GM19395 (cell line): ENCODE measurements at regions not wholly inside any gene's neighbourhood (a gene's known extent, or its start where the extent isn't known, plus 50 kb on each side); places are given as distances from the start of the nearest gene placed in this dataset.

Source experiments
- ATAC-seq: cut with Tn5 transposase; IDR thresholded peaks from one replicate; pipeline ENCODE4 v1.9.1; 2021; ENCODE audit warnings: mild to moderate bottlenecking, moderate library complexity; ENCODE audit not compliant: unreplicated experiment

- no peak for ATAC-seq
These were observed 245.8 kb downstream of the TMX3 start for GRCh38 chr18:68469049-68469625.

- no peak for ATAC-seq
These were observed 247.0 kb downstream of the TMX3 start for GRCh38 chr18:68467957-68468356.

- ATAC-seq, result no peak
These were observed 247.6 kb downstream of the TMX3 start for GRCh38 chr18:68467329-68467728.

- ATAC-seq, result no peak
These were observed 248.2 kb downstream of the TMX3 start for GRCh38 chr18:68466672-68467071.

- no peak for ATAC-seq
These were observed 252.1 kb downstream of the TMX3 start for GRCh38 chr18:68462766-68463165.

GRCh38 chr18:68462148-68462547 is 252.8 kb downstream of the TMX3 start:
- no peak for ATAC-seq

GRCh38 chr18:68461481-68462018 is 253.4 kb downstream of the TMX3 start:
- no peak for ATAC-seq

GRCh38 chr18:68459968-68460367 is 254.9 kb downstream of the TMX3 start:
- no peak for ATAC-seq

- ATAC-seq, result no peak
These were observed 257.9 kb downstream of the TMX3 start for GRCh38 chr18:68456985-68457384.

- ATAC-seq, result no peak
These were observed 259.7 kb downstream of the TMX3 start for GRCh38 chr18:68455229-68455603.

GRCh38 chr18:68454511-68455228 is 260.2 kb downstream of the TMX3 start:
- ATAC-seq, result no peak

GRCh38 chr18:68449292-68449691 is 265.6 kb downstream of the TMX3 start:
- no peak for ATAC-seq

GRCh38 chr18:68448736-68449135 is 266.2 kb downstream of the TMX3 start:
- ATAC-seq, result no peak

- ATAC-seq, result no peak
These were observed 267.6 kb downstream of the TMX3 start for GRCh38 chr18:68447286-68447685.

- ATAC-seq, result no peak
These were observed 269.1 kb downstream of the TMX3 start for GRCh38 chr18:68445668-68446426.

GRCh38 chr18:68445136-68445535 is 269.8 kb downstream of the TMX3 start:
- ATAC-seq, result no peak

- no peak for ATAC-seq
These were observed 273.7 kb downstream of the TMX3 start for GRCh38 chr18:68441241-68441640.

- ATAC-seq, result no peak
These were observed 274.5 kb downstream of the TMX3 start for GRCh38 chr18:68440433-68440832.

GRCh38 chr18:68439642-68440041 is 275.3 kb downstream of the TMX3 start:
- no peak for ATAC-seq

GRCh38 chr18:68438983-68439382 is 275.9 kb downstream of the TMX3 start:
- no peak for ATAC-seq

- no peak for ATAC-seq
These were observed 276.4 kb downstream of the TMX3 start for GRCh38 chr18:68438536-68438935.

GRCh38 chr18:68436485-68436884 is 278.4 kb downstream of the TMX3 start:
- no peak for ATAC-seq
